Ectodermal cell (in vitro differentiated cells): ENCODE measurements at regions not wholly inside any gene's neighbourhood (a gene's known extent, or its start where the extent isn't known, plus 50 kb on each side); places are given as distances from the start of the nearest gene placed in this dataset.

ENCODE experiments used
- H3K27ac ChIP-seq: 2 replicates; pipeline ENCODE4 v1.7.0; 2013; ENCODE audit warnings: mild to moderate bottlenecking, low read depth, low read length; ENCODE audit not compliant: insufficient read depth, poor library complexity, severe bottlenecking
- H3K27me3 ChIP-seq: 2 replicates; pipeline ENCODE4 v1.7.0; 2013; ENCODE audit warnings: mild to moderate bottlenecking, low read length; ENCODE audit not compliant: insufficient read depth, control insufficient read depth, poor library complexity, severe bottlenecking
- H3K36me3 ChIP-seq: one replicate; pipeline ENCODE4 v1.7.0; 2013; ENCODE audit warnings: low read length; ENCODE audit not compliant: control insufficient read depth, insufficient read depth
- H3K4me1 ChIP-seq: one replicate; pipeline ENCODE4 v1.7.0; 2013; ENCODE audit warnings: low read length; ENCODE audit not compliant: control insufficient read depth, insufficient read depth
- H3K4me3 ChIP-seq: 2 replicates; pipeline ENCODE4 v1.7.0; 2013; ENCODE audit warnings: low read depth, low read length, control low read depth; ENCODE audit not compliant: insufficient read depth
- H3K9me3 ChIP-seq: 2 replicates; pipeline ENCODE4 v1.7.0; 2013; ENCODE audit warnings: mild to moderate bottlenecking, low read length, moderate library complexity; ENCODE audit not compliant: control insufficient read depth
- WGBS, 2 experiments: methylation state at CpG; one replicate each; pipeline ENCODE4 v1.1.7; 2013; ENCODE audit warnings: missing lambda C conversion rate in 2 of 2; 5-methylcytosine and 5-hydroxymethylcytosine counted together

DNA sequence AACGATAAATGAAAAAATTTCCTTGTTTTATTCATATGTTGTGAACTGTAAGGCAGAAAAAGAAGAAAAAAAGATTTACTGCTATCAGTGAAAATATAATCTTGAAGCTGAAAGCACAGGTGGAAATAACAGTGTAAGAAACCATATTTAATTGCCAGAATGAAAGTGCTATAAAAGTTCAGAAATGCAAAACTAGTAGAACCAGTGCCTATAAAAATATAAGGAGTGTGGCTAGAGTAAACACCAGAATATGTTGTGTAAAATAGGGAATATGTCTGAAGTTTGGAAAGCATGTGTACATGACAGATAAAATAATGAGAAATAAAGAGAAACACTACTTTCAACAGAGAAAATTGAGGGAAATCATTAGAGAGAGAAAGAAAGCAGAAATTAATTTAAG lies 350.5 kb upstream of the NPSR1 start:
- no peak overlapping the region for H3K27ac ChIP-seq
- no peaks in the 10 kb centered on the region for H3K9me3 ChIP-seq
- no peaks in the 10 kb centered on the region for H3K4me1 ChIP-seq
- 100% methylated on average over 1 of the region's 1 CpG for WGBS, 2 experiments
- no peaks in the 10 kb centered on the region for H3K36me3 ChIP-seq
- H3K27me3 ChIP-seq = no peaks in the 10 kb centered on the region
- no peak overlapping the region for H3K4me3 ChIP-seq

DNA sequence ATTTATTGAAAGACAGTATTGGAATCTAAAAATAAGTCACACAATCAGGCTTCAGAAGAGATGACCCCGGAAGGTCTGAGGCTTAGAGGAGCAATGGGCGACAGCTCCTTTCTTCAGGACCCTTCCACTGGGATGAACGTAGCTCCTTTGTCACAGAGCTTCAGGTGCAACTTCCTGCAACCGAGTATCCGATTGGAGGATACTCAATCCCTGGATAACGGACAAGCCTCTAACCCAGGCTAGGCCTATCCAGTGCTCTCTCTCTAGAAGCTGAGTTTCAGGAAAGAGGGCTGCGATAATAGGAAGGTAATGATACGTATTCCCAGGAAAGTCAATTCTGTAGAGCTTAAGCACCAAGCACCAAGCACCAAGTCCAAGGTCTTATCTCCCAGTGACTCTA lies 349.4 kb upstream of the NPSR1 start:
- Histone ChIP-seq H3K4me1 (no peaks in the 10 kb centered on the region), H3K36me3 (no peaks in the 10 kb centered on the region), H3K9me3 (no peaks in the 10 kb centered on the region), H3K27me3 (no peaks in the 10 kb centered on the region), H3K27ac (no peak overlapping the region), H3K4me3 (no peak overlapping the region)
- 89 to 90% methylated on average over 8 of the region's 8 CpGs for WGBS, 2 experiments

DNA sequence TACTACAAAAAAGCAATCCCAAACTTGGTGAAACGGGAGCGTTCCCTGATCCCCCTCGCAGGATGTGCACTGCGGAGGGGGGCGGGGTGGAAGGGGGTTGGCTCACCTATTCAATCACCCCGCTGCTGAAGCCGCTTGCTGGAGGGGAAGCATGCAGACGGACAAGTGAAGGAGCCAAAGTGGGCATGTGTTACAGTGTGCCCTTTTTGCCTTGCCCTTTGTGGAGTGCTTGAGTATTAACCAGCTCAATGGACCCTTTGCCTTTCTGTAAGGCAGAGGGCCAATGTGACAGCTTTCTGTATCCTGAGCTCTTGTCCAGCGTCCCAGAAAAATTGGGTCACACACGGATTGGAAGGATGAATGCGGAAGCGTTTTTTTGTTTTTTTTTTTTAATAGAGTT lies 348.9 kb upstream of the NPSR1 start:
- Histone ChIP-seq H3K4me3 (no peak overlapping the region), H3K9me3 (no peaks in the 10 kb centered on the region), H3K4me1 (no peaks in the 10 kb centered on the region), H3K36me3 (no peaks in the 10 kb centered on the region), H3K27me3 (no peaks in the 10 kb centered on the region), H3K27ac (no peak overlapping the region)
- WGBS, 2 experiments = 94 to 95% methylated on average over 12 of the region's 12 CpGs

DNA sequence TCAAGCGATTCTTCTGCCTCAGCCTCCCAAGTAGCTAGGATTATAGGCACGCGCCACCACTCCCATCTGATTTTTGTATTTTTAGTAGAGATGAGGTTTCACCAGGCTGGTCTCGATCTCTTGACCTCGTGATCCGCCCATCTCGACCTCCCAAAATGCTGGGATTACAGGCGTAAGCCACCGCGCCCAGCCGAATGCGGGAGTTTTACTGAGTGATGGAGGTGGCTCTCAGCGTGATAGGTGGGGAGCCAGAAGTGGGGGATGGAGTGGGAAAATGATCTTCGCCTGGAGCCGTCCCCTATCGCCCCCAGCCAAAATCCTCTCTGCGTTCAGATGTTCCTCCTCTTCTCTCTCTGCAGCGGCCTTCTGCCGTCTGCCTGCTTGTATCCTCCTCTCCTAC lies 348.4 kb upstream of the NPSR1 start:
- WGBS, 2 experiments = 94% methylated on average over 17 to 19 of the region's 19 CpGs
- no peaks in the 10 kb centered on the region for H3K9me3 ChIP-seq
- no peaks in the 10 kb centered on the region for H3K36me3 ChIP-seq
- H3K27me3 ChIP-seq = no peaks in the 10 kb centered on the region
- no peak overlapping the region for H3K4me3 ChIP-seq
- H3K27ac ChIP-seq = no peak overlapping the region
- no peaks in the 10 kb centered on the region for H3K4me1 ChIP-seq

DNA sequence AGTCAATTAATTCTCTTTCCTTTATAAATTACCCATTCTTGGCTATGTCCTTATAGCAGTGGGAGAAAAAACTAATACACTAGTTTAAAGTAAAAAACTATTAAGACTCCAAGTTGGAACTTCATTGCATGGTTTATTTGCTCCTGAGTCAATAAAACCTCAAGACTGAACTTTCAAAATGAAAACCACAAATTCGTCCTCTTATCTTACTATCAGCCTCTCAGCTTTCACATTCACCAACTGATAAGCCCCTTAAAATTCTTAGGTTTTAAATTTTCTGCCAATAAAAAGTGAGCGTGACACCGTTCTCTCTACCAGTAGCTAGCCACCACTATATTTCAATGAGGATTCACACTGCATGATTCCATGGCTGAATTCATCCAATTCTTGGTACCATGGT lies 346.4 kb upstream of the NPSR1 start:
- WGBS, 2 experiments = 91 to 94% methylated on average over 3 of the region's 3 CpGs
- Histone ChIP-seq H3K4me1 (no peaks in the 10 kb centered on the region), H3K27ac (no peak overlapping the region), H3K36me3 (no peaks in the 10 kb centered on the region), H3K4me3 (no peak overlapping the region), H3K27me3 (no peaks in the 10 kb centered on the region), H3K9me3 (no peaks in the 10 kb centered on the region)

DNA sequence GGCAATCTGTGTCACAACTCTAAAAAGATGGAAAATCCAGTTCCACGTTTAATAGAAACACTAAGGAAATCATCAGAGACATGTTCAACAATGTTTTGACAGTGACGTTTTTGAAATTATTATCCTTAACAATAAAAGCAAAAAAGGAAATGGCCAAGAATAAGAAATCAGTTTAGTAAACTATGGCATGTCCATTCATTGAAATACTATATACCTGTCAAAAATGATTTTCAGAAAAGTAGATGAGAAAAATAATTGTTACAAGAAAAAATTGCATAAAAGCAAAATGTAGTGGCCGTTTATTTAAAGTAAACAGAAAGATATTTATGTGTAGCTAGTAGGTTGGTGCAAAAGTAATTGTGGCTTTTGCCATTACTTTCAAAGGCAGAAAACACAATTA lies 345.4 kb upstream of the NPSR1 start:
- H3K27ac ChIP-seq = no peak overlapping the region
- H3K9me3 ChIP-seq = no peaks in the 10 kb centered on the region
- no peaks in the 10 kb centered on the region for H3K4me1 ChIP-seq
- H3K36me3 ChIP-seq = no peaks in the 10 kb centered on the region
- H3K27me3 ChIP-seq = no peaks in the 10 kb centered on the region
- H3K4me3 ChIP-seq = no peak overlapping the region
- 92 to 93% methylated on average over 3 of the region's 3 CpGs for WGBS, 2 experiments

DNA sequence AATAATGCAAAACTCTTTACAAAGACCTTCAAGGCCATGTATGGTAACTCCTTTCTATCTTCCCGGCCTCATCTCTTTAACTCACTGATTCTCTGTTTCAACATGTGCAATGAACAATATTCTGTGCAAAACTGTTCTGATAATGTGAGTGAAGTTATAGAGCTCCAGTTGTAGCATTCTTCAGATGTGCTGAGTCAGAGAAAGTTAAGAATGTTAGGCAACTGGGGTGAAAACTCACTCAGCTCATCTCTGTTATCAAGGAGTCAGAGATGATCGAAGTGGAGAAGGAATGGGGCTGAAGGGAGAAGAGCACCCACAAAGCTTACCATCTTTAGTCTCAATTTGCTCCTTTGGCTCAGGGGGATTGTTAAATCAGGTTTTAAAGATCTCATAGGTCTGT lies 344.7 kb upstream of the NPSR1 start:
- Histone ChIP-seq H3K36me3 (no peaks in the 10 kb centered on the region), H3K4me3 (no peak overlapping the region), H3K27ac (no peak overlapping the region), H3K9me3 (no peaks in the 10 kb centered on the region), H3K4me1 (no peaks in the 10 kb centered on the region), H3K27me3 (no peaks in the 10 kb centered on the region)
- WGBS, 2 experiments = 87 to 95% methylated on average over 2 of the region's 2 CpGs

DNA sequence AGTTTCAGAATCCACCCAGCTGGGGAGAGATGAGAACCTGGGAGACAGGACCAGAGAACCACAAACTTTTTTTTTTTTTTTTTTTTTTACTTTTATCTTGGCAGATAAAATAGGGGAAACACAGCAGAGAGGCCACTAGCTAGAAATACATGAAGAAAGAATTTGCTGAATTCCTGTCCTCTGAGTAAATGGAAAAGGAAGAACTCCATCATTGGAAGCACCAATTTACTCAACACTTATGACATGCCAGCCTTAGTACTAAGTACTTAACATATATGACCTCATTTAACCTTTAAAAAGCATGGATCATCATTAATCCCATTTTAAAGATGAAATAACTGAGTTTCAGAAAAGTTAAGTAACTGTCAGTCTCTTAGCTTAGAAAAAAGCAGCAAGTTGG lies 343.0 kb upstream of the NPSR1 start:
- Histone ChIP-seq H3K4me3 (no peak overlapping the region), H3K9me3 (no peaks in the 10 kb centered on the region), H3K36me3 (no peaks in the 10 kb centered on the region), H3K27me3 (no peaks in the 10 kb centered on the region), H3K4me1 (no peaks in the 10 kb centered on the region), H3K27ac (no peak overlapping the region)

DNA sequence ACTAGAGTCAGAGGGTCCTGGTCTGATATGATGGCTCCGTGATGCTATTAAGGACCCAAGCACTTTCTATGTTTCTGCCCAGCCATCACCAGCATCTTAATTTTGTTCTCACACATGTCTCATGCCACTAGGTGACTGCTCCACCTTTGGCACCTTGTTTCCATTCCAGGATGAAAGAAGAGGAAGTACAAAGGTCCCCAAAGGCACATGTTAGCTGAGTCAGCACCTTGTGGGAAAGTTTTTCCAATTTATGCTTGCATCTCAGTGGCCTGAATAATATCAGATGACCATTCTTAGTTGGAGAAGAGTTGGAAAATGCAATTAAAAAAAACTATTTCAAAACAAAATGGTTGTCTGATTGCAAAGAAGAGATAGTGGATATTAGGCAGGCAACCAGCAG lies 341.0 kb upstream of the NPSR1 start:
- H3K4me1 ChIP-seq = no peaks in the 10 kb centered on the region
- H3K9me3 ChIP-seq = no peaks in the 10 kb centered on the region
- no peaks in the 10 kb centered on the region for H3K27me3 ChIP-seq
- no peak overlapping the region for H3K4me3 ChIP-seq
- no peaks in the 10 kb centered on the region for H3K36me3 ChIP-seq
- H3K27ac ChIP-seq = no peak overlapping the region
- WGBS, 2 experiments = 84 to 100% methylated on average over 1 of the region's 1 CpG

DNA sequence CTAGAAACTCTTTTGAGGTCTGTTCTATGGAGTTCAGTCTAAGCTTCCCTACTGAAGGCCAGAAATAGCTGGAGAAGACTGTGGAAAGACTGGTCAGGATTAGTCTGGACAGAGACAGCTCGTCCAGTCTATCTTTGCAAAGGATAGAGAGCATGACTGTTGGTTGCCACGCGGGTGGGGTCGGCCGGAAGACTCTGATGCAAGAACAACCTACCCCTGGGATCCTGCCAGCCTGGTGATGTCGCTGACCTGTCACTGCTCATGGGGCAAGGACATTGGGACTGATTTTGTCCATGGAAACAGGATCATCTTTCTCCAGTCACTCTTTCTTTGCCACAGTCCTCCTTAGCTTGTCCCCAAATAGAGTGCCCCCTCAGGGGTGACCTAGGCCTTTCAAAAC lies 337.6 kb upstream of the NPSR1 start:
- Histone ChIP-seq H3K4me1 (no peaks in the 10 kb centered on the region), H3K36me3 (no peaks in the 10 kb centered on the region), H3K4me3 (no peak overlapping the region), H3K9me3 (no peaks in the 10 kb centered on the region), H3K27me3 (no peaks in the 10 kb centered on the region), H3K27ac (no peak overlapping the region)
- 84% methylated on average over 6 of the region's 6 CpGs for WGBS, 2 experiments

DNA sequence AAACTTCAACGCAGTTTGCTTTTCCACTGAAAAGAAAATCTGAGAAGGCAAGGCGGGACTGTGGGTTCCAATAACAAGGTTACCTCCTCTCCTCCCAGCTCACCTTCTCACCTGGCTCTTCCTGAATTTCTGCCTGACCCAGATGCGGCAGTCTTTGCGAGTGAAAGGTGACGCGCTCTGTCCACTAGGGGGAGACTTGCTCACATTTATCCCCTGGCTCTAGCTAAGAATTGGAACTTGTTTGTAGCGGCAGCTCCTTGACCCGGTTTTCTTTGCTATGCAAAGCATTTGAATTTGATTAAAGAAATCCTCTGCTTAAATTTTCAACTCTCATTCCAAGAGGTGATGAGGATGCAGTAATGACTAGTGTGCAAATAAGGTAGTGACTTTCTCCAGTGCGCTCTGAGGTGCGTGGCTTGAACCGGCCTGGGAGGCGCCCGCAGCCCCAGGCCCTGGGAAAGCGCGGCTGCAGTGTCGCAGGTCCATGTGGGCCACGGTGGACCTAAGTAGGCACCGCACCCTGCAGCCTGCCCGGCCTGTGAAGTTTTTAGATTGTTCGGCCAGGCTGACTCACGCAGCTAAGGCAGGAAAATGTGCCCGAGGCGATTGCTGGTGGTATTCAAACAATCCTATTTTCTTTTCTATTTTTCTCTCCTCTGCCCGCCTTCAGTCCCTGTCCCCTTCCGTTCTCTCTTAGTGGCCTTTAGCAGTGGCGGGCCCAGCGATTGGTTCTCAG lies 336.9 kb upstream of the NPSR1 start:
- Histone ChIP-seq H3K27me3 (no peaks in the 10 kb centered on the region), H3K4me3 (peak overlapping the region; percentile 11), H3K27ac (no peak overlapping the region), H3K9me3 (no peaks in the 10 kb centered on the region), H3K36me3 (no peaks in the 10 kb centered on the region), H3K4me1 (no peaks in the 10 kb centered on the region)
- WGBS, 2 experiments = 21 to 23% methylated on average over 27 of the region's 27 CpGs
